ENCODE measurements at regions not wholly inside any gene's neighbourhood (a gene's known extent, or its start where the extent isn't known, plus 50 kb on each side); places are given as distances from the start of the nearest gene placed in this dataset.

DNA sequence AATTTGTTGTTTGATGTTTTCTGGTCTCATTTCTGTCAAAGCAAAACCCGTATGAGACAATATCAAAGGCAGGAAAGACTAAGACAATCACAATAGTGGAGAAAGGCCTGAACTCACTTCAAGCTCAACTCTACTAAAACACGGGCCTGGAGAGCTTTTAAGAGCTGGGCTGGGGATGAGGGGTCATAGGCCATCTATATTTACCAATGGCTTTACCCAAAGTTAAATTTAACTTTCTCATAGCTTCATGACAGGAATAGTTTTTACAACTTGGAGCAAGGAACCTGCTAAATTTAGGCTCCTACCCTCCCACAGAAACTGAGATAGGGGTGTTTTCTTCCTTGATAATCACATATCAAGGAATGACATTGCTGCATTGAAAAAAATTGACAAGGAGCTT lies 223.4 kb upstream of the CHORDC1 start:
- POLR2A ChIA-PET, result no interaction called here
- H3K27ac ChIP-seq (ENCODE audit: low read length), result no peak overlapping the region
- no peak overlapping the region for H3K4me3 ChIP-seq (ENCODE audit: low read depth in 2 of 2, low read length in 2 of 2)
- no peak for DNase-seq (ENCODE audit: low read depth, low spot score)
- intact Hi-C loops (cut with micrococcal nuclease; ENCODE audit: unreplicated experiment) (no loop called here), in situ Hi-C loops (cut with HindIII; ENCODE audit: low pct_unique_long_range_greater_than_20kb, low sequenced_read_pairs) (no loop called here)
- BruUV-seq (replicated peaks), result no TSS peak
- no peaks in the 10 kb centered on the region for H3K27me3 ChIP-seq (ENCODE audit: control insufficient read depth, insufficient read depth, low read length)
- CTCF ChIA-PET, result no interaction called here
- ATAC-seq, result no peak
- H3K9me3 ChIP-seq (ENCODE audit: control insufficient read depth, insufficient read depth, low read depth, low read length), result 0 out of 2 replicates have a peak, but pooled peaks cover 8% of the 10 kb centered on the region
- TF ChIP-seq SIN3A (IDR thresholded peaks at IDR 0.05; ENCODE audit: borderline replicate concordance, insufficient read depth, low read depth, low read length) (no peak), CTCF (IDR thresholded peaks at IDR 0.05) (no peak), POLR2AphosphoS5 (IDR thresholded peaks at IDR 0.05; ENCODE audit: low read depth, low read length) (no peak)
- no peaks in the 10 kb centered on the region for H3K4me1 ChIP-seq (ENCODE audit: control insufficient read depth, insufficient read depth, low read length)
- H3K36me3 ChIP-seq (ENCODE audit: control insufficient read depth, insufficient read depth, low read length), result no peaks in the 10 kb centered on the region

- Histone ChIP-seq H3K4me1 (ENCODE audit: control insufficient read depth, insufficient read depth, low read length) (no peaks in the 10 kb centered on the region), H3K27me3 (ENCODE audit: control insufficient read depth, insufficient read depth, low read length) (no peaks in the 10 kb centered on the region), H3K36me3 (ENCODE audit: control insufficient read depth, insufficient read depth, low read length) (no peaks in the 10 kb centered on the region), H3K27ac (ENCODE audit: low read length) (no peak overlapping the region), H3K4me3 (ENCODE audit: low read depth in 2 of 2, low read length in 2 of 2) (no peak overlapping the region), H3K9me3 (ENCODE audit: control insufficient read depth, insufficient read depth, low read depth, low read length) (peaks cover 4% of the 10 kb centered on the region; the same call in 1 of the 2 replicates)
- POLR2A ChIA-PET, result interaction anchor here (0.6 kb wide), 1 partner anchor 192 kb away, joined by 6 read pairs; no protein-coding TSS in a partner anchor
- ATAC-seq, result no peak
- no peak for TF ChIP-seq POLR2AphosphoS5 (IDR thresholded peaks at IDR 0.05; ENCODE audit: low read depth, low read length)
- TF ChIP-seq, protein P1, sequence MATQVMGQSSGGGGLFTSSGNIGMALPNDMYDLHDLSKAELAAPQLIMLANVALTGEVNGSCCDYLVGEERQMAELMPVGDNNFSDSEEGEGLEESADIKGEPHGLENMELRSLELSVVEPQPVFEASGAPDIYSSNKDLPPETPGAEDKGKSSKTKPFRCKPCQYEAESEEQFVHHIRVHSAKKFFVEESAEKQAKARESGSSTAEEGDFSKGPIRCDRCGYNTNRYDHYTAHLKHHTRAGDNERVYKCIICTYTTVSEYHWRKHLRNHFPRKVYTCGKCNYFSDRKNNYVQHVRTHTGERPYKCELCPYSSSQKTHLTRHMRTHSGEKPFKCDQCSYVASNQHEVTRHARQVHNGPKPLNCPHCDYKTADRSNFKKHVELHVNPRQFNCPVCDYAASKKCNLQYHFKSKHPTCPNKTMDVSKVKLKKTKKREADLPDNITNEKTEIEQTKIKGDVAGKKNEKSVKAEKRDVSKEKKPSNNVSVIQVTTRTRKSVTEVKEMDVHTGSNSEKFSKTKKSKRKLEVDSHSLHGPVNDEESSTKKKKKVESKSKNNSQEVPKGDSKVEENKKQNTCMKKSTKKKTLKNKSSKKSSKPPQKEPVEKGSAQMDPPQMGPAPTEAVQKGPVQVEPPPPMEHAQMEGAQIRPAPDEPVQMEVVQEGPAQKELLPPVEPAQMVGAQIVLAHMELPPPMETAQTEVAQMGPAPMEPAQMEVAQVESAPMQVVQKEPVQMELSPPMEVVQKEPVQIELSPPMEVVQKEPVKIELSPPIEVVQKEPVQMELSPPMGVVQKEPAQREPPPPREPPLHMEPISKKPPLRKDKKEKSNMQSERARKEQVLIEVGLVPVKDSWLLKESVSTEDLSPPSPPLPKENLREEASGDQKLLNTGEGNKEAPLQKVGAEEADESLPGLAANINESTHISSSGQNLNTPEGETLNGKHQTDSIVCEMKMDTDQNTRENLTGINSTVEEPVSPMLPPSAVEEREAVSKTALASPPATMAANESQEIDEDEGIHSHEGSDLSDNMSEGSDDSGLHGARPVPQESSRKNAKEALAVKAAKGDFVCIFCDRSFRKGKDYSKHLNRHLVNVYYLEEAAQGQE (IDR thresholded peaks at IDR 0.05; ENCODE audit: insufficient read depth in 1 of 2, low read depth in 2 of 2, low read length in 1 of 2), result no peak
- TF ChIP-seq CTCF (IDR thresholded peaks at IDR 0.05), result no peak
- TF ChIP-seq TCF7L2 (IDR thresholded peaks at IDR 0.05; ENCODE audit: low read depth, low read length), result no peak
- no TSS peak for BruUV-seq (replicated peaks)
- no peak for DNase-seq (ENCODE audit: low read depth, low spot score)
- in situ Hi-C loops (cut with HindIII; ENCODE audit: low pct_unique_long_range_greater_than_20kb, low sequenced_read_pairs) (no loop called here), intact Hi-C loops (cut with micrococcal nuclease; ENCODE audit: unreplicated experiment) (no loop called here)
- CTCF ChIA-PET, result no interaction called here
Measured at GRCh38 chr11:90438069-90438468, 215.2 kb upstream of the CHORDC1 start.
